ENCODE measurements at regions not wholly inside any gene's neighbourhood (a gene's known extent, or its start where the extent isn't known, plus 50 kb on each side); places are given as distances from the start of the nearest gene placed in this dataset.

DNA sequence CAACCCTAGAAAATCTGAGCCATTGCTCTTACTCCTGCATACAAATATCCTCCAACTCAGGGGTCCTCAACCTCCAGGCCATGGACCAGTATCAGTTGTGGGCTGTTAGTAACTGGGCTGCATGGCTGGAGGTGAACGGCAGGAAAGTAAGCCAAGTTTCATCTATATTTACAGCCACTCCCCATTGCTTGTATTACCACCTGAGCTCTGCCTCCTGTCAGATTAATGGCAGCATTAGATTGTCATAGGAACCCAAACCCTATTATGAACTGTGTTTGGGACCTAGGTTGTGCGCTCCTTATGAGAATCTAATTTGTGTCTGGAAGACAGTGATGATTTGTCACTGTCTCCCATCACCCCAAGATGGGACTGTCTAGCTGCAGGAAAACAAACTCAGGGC lies 246.5 kb upstream of the CDIN1 start:
- no peaks in the 10 kb centered on the region for H3K9me1 ChIP-seq (ENCODE audit: control insufficient read depth, insufficient read depth, low read length)
- no peak for FAIRE-seq
- H3K27me3 ChIP-seq (ENCODE audit: control insufficient read depth in 2 of 2, insufficient read depth in 2 of 2, low read length in 2 of 2) = no peaks in the 10 kb centered on the region
- TF ChIP-seq YY1 (IDR thresholded peaks at IDR 0.05; ENCODE audit: borderline replicate concordance in 1 of 3, control insufficient read depth in 1 of 3, extremely low read depth in 1 of 3, insufficient read depth in 3 of 3, insufficient read length in 1 of 3, insufficient replicate concordance in 2 of 3, low read depth in 1 of 3, low read length in 2 of 3) = no peak
- TF ChIP-seq, protein P1, sequence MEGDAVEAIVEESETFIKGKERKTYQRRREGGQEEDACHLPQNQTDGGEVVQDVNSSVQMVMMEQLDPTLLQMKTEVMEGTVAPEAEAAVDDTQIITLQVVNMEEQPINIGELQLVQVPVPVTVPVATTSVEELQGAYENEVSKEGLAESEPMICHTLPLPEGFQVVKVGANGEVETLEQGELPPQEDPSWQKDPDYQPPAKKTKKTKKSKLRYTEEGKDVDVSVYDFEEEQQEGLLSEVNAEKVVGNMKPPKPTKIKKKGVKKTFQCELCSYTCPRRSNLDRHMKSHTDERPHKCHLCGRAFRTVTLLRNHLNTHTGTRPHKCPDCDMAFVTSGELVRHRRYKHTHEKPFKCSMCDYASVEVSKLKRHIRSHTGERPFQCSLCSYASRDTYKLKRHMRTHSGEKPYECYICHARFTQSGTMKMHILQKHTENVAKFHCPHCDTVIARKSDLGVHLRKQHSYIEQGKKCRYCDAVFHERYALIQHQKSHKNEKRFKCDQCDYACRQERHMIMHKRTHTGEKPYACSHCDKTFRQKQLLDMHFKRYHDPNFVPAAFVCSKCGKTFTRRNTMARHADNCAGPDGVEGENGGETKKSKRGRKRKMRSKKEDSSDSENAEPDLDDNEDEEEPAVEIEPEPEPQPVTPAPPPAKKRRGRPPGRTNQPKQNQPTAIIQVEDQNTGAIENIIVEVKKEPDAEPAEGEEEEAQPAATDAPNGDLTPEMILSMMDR (IDR thresholded peaks at IDR 0.05 in 2 of 3, conservative IDR thresholded peaks at IDR 0.05 in 1 of 3; ENCODE audit: insufficient read depth in 2 of 3, low read depth in 1 of 3, low read length in 3 of 3) = no peak
- TF ChIP-seq, protein P2, sequence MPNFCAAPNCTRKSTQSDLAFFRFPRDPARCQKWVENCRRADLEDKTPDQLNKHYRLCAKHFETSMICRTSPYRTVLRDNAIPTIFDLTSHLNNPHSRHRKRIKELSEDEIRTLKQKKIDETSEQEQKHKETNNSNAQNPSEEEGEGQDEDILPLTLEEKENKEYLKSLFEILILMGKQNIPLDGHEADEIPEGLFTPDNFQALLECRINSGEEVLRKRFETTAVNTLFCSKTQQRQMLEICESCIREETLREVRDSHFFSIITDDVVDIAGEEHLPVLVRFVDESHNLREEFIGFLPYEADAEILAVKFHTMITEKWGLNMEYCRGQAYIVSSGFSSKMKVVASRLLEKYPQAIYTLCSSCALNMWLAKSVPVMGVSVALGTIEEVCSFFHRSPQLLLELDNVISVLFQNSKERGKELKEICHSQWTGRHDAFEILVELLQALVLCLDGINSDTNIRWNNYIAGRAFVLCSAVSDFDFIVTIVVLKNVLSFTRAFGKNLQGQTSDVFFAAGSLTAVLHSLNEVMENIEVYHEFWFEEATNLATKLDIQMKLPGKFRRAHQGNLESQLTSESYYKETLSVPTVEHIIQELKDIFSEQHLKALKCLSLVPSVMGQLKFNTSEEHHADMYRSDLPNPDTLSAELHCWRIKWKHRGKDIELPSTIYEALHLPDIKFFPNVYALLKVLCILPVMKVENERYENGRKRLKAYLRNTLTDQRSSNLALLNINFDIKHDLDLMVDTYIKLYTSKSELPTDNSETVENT (CRISPR knock-in tag; IDR thresholded peaks at IDR 0.05) = no peak
- TF ChIP-seq, protein P3, sequence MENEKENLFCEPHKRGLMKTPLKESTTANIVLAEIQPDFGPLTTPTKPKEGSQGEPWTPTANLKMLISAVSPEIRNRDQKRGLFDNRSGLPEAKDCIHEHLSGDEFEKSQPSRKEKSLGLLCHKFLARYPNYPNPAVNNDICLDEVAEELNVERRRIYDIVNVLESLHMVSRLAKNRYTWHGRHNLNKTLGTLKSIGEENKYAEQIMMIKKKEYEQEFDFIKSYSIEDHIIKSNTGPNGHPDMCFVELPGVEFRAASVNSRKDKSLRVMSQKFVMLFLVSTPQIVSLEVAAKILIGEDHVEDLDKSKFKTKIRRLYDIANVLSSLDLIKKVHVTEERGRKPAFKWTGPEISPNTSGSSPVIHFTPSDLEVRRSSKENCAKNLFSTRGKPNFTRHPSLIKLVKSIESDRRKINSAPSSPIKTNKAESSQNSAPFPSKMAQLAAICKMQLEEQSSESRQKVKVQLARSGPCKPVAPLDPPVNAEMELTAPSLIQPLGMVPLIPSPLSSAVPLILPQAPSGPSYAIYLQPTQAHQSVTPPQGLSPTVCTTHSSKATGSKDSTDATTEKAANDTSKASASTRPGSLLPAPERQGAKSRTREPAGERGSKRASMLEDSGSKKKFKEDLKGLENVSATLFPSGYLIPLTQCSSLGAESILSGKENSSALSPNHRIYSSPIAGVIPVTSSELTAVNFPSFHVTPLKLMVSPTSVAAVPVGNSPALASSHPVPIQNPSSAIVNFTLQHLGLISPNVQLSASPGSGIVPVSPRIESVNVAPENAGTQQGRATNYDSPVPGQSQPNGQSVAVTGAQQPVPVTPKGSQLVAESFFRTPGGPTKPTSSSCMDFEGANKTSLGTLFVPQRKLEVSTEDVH (IDR thresholded peaks at IDR 0.05; ENCODE audit: low read depth, partially characterized antibody) = no peak
- no peak for TF ChIP-seq SAFB (IDR thresholded peaks at IDR 0.05; ENCODE audit: borderline replicate concordance, low read depth, low read length)
- TF ChIP-seq DNMT1 (IDR thresholded peaks at IDR 0.05) = no peak
- TF ChIP-seq RNF2 (IDR thresholded peaks at IDR 0.05) = no peak
- H3K36me3 ChIP-seq (ENCODE audit: control insufficient read depth, insufficient read depth, low read length) = no peaks in the 10 kb centered on the region
- H3K4me1 ChIP-seq (replicated peaks in 1 of 2; ENCODE audit: control insufficient read depth in 2 of 2, insufficient read depth in 2 of 2, low read length in 2 of 2) = peaks cover 0 to 10% of the 10 kb centered on the region in 2 experiments; a peak in 2 of 5 replicates
- no peak overlapping the region for H3K4me3 ChIP-seq
- in situ Hi-C loops (cut with MboI) (no loop called here), intact Hi-C loops (cut with micrococcal nuclease) (no loop called here)
- no peak overlapping the region for H3K4me2 ChIP-seq (ENCODE audit: insufficient read depth, low read length)
- BruUV-seq (replicated peaks) = no TSS peak
- no peak for ATAC-seq
- H3K27ac ChIP-seq (ENCODE audit: extremely low read depth, low read depth, low read length) = no peak overlapping the region
- whole genome bisulfite sequencing (ENCODE audit: insufficient coverage, low coverage, missing lambda C conversion rate) = 100% methylated on average over 2 of the region's 2 CpGs
- no peaks in the 10 kb centered on the region for H4K20me1 ChIP-seq (replicated peaks; ENCODE audit: control insufficient read depth, insufficient read depth, low read length)
- no peaks in the 10 kb centered on the region for H3K79me2 ChIP-seq (ENCODE audit: control insufficient read depth, insufficient read depth, low read length)
- no peak for DNase-seq (ENCODE audit: extremely low read depth in 1 of 4, low spot score in 3 of 4)
- POLR2A ChIA-PET = no interaction called here
- CTCF ChIA-PET (ENCODE audit: low intra/inter-chr PET ratio) = no interaction called here
- H3K9ac ChIP-seq (ENCODE audit: insufficient read depth in 1 of 2, low read depth in 2 of 2, low read length in 2 of 2) = no peak overlapping the region
- H2AFZ ChIP-seq (ENCODE audit: low read depth, low read length) = no peak overlapping the region
- no peaks in the 10 kb centered on the region for H3K9me3 ChIP-seq (replicated peaks; ENCODE audit: control insufficient read depth, insufficient read depth, low read depth, low read length)
